HG03196 (cell line): ENCODE measurements at regions not wholly inside any gene's neighbourhood (a gene's known extent, or its start where the extent isn't known, plus 50 kb on each side); places are given as distances from the start of the nearest gene placed in this dataset.
"Not testable (repeated sequence)": the region's sequence is repeated elsewhere in the genome, so short reads cannot be mapped to it uniquely, and the experiment has no call there.

ENCODE experiments used
- ATAC-seq: cut with Tn5 transposase; IDR thresholded peaks from one replicate; pipeline ENCODE4 v1.9.1; 2021; ENCODE audit not compliant: unreplicated experiment

DNA sequence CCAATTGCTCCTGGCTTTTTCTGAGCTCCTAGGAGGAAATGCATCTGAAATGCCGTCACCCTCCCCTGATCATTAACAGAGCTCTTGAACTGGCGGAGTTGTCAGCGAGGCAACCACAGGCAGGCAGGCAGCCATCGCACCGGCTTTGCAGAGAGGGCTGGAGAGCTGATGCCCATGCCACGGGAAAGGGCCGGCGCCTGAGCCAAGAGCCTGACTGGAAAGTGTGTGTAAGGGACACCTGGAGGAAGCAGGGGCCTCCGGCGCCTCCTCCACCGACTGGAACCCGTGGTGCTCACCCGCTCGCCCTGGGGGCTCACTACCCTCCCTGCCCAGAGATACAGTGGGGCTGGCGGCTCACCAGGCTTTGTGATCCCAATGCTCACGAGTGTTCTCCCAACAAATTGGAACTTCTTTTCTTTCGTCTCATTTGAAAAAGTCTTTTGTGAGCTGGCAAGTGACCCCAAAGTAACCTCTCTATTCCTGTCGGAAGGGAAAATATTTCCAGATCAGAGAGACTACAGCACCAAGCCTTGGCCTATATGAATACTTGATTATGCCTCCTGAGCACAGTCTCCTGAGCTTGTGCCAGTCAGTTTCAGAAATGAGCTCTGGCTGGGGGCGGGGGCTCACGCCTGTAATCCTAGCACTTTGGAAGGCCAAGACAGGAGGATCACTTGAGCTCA is 97.7 kb upstream of the SLC25A33 start:
- no peak for ATAC-seq

DNA sequence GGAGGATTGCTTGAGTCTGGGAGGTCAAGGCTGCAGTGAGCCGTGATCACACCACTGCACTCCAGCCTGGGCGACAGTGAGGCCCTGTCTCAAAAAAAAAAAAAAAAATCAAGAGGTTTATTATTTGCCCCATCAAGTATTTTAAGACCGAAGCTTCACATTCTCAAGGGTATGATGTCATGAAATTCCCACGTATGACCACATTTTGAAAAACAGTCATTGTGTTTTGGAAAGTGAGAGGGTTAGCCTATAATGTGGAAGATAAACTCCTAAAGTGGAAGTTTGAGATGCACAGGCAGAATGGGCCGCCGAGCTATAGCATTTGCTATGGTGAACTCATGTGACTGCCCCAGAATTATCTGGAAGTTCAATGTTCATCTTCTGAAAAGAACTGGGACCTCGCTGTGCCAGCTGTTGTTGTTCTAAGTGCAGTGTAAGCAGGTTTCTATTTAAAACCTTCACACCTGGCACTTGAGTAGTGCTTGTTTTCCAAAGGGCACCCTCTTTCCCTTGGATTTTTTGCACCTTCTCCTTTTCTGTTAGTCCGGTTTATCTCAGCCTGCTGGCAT is 96.9 kb upstream of the SLC25A33 start:
- no peak for ATAC-seq

DNA sequence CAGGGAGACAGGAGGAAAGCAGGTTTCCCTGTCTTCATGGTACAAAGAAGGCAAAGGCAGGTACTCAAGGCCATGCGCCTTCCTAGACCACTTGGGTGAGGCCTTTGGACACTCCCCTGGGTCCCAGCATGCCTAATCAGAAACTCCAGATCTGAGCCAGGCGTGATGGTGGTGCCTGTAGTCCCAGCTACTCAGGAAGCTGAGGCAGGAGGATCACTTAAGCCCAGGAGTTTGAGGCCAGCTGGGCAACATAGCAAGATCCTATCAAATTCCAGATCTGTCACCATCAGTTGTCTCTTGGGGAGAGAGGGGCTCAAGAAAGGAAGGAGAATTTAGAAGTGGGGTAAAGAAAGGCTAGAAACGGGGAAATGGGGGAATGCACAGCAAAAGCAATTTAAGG is 96.3 kb upstream of the SLC25A33 start:
- no peak for ATAC-seq

DNA sequence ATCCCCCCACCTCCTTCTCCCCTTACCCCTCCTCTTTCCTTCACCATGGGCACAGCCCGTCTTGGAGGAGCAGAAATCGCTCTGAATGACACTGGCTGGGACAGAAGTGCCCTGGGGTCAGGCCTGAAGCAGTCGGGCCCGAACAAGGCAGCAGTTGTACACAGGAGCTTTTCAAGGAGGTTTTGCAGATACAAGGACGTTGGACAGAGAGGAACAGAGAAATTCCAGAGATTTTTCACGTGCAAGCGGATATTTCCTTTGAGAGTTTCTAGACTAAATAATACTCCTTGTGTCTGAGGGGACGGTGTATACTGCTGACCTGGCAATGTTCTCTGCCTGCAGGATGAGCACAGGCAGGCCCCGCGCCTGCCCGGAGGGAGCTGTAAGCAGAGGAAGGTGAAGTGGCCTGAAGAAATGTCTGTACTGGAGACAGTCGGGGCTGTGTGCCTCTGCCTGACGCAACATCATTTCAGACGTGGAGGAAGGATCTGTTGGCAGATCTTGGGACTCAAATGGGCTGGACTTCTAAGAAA is 95.3 kb upstream of the SLC25A33 start:
- ATAC-seq: no peak

DNA sequence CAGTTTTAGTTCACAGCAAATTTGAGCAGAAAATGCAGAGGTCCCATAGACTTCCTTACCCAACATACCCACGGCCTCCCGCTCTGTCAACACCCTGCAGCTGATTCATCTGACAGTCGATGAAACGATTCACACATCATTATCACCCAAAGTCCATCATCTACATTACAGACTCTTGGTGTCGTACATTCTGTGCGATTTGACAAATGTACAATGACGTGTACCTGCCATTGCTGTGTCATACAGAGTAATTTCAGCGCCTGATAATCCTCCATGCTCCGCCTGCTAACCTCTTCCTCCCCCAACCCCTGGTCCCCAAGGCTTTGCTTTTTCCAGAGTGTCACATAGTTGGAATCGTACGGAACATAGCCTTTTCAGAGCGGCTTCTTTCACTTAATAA is 94.7 kb upstream of the SLC25A33 start:
- ATAC-seq: no peak

DNA sequence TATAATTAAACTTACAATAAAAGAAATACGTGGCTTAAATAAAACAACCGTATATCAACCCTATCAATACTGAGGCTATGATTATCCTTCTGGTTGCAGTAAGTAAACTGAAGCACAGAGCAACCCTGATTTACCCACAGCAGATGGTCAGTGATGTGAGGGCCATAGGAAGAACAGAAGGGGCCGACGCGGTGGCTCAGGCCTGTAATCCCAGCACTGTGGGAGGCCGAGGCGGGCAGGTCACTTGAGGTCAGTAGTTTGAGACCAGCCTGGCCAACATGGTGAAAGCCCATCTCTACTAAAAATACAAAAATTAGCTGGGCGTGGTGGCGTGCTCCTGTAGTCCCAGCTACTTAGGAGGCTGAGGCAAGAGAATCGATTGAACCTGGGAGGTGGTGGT is 94.2 kb upstream of the SLC25A33 start:
- ATAC-seq: not testable (repeated sequence)

DNA sequence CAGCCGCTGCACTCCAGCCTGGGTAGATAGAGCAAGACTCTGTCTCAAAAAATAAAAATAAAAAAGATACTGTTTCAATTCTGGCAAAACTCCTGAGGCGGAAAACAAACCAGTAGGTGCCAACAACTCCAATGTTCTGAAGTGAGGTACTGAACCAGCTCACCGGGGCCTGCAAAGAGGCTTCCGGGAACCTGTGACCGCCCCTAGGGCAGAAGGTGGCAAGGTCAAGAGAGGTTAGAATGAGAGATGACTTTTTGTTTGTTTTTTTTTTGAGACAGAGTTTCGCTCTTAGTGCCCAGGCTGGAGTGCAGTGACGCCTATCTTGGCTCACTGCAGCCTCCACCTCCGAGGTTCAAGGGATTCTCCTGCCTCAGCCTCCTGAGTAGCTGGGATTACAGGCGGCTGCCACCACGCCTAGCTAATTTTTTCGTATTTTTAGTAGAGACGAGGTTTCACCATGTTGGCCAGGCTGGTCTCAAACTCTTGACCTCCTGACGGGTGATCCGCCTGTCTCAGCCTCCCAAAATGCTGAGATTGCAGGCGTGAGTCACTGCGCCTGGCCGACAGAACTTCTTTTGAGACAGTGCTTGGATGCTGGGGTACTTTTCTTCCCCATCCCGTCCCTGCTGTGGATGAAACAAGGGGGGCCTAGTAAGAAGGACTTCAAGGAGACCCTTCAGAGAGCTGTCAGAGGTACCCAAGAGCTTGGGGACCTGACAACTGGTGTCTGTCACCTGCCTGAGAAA is 91.9 kb upstream of the SLC25A33 start:
- ATAC-seq: no peak

DNA sequence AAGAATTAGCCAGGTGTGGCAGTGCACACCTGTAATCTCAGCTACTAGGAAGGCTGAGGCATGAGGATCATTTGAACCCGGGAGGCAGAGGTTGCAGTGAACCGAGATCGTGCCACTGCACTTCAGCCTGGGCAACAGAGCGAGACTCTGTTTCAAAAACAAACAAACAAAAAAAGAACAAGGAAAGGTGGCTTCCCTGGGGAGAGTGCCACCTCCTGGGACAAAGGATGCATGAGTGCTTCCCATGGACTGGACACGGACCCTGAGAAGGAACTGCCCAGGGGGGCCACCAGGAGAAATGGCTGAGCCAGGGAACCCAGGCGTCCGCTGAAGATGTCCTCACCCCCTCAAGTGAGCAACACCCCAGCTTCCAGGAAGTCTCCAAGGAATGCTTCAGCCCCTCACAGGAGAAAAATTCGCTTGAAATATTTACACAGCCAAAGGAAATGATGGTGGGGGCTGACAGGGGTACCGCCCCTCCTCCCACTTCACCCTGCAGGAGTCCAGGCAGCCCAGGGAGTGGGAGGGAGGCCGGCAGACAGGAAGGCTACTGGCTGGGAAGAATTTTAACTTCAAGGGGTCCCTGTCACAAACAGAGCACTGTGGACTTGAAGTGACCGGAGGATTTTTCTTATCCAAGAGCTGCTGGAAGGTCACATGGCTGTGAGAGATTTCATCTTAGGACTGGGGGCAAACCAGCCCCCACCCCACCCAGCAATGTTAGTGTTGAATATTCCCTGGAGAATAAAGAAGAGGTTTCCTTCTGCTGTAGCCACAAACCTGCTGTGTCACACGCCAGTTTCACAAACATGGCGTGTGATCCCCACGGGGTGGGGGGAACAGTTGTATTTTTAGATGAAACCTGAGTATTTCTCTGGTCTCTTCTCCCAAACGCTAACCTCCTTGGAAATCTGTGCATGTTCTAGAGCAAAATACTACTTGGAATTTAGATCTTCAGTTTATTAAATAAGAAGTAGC is 90.8 kb upstream of the SLC25A33 start:
- ATAC-seq: no peak

DNA sequence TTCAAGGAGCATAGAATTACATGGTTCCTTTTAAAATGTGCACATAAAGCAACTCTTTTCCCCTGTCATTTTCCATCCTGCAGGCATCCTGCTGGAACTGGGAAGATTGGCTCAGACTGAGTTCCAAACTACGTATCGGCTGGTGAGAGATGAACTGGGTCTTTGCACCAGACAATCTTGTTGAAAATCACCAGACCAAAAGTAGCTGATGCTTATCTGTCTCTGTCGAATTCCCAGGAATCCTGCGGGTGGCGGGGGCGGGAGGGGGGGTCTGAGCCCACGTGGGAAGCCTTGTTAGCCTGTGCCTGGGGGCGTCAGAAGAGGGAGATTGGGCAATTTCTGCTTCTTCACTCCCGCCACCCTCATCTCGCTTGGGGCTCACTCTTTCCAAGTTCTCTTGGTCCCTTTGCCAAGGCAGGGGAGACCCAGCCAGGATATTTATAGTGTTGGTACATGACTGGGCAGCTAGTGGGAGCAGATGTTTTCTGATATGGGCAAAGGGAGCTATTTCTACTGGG is 90.1 kb upstream of the SLC25A33 start:
- no peak for ATAC-seq

DNA sequence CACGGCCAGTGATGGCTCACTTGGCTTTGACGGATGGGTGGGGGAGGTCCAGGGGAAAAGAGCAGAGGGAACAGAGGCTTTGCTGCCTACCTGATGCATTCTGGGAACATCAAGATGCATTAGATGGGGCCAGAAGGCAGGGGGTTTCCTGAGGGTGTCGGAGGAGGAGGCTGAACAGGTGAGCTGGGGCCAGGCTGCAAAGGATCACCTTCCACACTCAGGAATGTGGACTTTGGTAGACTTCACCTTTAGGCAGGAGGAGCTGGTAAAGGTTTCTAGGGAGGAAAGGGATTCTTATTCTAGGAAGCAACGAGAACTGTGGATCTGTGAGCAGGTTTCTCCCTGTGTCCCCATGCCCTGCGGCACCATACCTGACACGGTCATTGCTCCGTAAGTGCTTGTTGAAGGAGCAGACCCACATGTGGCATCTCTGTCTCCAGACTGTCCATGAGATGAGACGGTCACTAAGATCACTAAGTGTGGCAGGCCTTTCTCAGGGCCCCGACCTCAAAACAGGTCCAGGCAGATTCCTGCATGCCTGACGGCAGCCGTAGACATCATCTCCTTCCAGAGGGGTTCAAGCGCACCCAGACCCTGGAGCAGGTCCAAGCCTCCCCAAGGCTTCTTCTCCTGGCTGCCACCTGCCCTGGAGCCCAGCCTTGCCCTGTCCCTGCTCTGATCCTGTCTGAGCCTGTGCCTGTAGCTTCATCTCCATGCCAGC is 89.1 kb upstream of the SLC25A33 start:
- no peak for ATAC-seq

DNA sequence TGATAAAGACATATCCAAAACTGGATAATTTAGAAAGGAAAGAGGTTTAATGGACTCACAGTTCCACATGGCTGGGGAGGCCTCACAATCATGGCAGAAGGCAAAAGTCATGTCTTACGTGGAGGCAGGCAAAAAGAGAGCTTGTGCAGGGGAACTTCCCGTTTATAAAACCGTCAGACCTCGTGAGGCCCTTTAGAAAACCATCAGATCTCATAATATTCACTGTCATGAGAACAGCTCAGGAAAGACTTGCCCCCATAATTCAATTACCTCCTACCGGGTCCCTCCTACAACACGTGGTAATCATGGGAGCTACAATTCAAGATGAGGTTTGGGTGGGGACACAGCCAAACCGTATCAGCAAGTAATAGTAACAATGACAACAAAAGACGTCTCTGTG is 88.2 kb upstream of the SLC25A33 start:
- no peak for ATAC-seq

DNA sequence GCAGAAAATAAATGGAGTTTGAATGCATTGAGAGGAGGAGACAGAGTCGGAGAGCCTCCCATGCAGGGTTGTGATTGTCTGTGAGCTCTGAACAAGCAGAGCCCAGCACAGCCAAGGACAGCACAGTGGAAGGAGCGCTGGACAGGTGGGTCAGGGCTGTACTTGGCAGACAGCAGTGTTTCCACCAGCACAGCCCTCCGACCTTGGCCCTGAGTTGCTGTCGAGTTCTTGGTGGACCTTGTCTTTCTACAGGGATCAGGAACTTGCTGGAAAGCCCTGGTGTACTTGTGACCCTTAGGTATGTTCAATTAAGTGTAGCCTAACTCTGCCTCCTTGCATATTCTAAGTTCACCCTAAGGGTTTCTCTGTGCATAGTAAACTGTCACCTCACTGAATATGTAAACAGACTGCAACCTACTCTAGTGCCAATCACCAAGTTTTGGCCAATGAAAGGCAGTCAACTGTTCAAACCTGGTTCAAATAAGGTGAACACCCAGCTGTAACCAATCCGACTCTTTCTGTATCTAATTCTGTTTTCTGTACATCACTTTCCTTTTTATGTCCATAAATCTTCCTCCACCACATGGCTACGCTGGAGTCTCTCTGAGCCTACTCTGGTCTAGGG is 86.6 kb upstream of the SLC25A33 start:
- no peak for ATAC-seq

DNA sequence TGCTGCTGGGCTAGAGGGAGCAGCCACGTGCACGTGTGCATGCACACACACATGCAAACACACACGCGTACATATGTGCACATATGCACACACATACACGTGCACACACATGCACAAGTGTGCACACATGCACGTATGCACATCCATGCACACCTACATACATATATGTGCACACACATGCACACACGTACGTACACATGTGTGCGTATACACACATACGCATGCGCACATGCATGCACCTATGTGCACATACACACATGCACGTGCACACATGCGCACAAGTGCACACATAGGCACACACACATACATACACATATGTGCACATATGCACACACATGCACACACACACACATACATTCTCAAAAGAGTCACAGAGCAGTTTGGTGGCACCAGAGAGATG is 85.9 kb upstream of the SLC25A33 start:
- no peak for ATAC-seq

DNA sequence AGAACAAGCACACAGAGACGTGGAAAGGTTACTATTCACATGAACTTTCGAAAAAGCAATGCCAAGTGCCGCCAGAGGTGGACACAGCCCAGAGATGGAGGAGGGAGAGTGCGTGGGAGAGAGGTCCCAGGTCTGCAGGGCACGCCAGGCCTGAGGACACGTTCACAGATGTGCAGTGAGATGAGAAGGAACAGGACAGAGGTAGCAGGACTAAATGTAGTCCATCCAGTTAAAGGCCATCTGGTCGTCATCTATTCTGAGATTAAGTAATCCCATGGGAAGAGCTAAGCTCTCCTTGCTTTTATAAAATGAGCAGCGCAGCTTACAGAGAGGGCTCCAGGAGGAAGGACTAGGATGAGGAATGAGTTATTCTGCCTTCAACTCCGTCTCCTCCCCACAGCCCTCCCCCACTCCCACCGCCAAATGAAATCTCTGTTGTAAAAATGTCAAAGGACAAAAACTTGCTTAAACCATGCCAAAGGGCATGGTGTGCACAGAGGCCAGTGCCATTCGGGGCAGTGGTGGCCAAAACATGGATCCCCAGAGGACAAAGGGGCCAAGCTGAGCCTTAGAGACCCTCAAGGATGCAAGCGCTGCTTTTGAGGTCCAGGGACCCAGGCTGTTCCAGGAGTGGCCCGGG is 85.4 kb upstream of the SLC25A33 start:
- no peak for ATAC-seq

DNA sequence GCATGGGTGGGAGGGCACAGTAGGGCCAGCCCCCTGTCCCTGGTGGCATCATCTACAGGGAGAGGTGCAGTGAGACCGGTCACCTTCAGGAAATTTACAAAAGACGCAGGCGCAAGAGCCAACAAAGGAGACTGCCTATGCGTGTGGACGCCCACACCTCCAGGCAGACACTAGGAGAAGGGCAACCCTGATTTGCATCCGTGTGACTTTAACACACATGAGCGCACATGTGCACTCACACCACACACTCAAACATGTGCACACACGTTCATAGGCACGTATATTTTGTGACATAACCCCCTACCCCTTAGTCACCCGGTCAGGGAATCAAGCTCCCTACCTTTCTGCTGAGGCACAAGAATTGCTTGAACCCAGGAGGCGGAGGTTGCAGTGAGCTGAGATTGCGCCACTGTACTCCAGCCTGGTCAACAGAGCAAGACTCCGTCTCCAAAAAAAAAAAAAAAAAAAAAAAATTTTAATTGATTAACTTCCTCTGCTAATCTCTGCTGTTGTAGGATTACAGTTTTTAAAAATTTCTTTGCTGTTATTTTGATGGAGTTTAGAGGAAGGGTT is 84.7 kb upstream of the SLC25A33 start:
- no peak for ATAC-seq

DNA sequence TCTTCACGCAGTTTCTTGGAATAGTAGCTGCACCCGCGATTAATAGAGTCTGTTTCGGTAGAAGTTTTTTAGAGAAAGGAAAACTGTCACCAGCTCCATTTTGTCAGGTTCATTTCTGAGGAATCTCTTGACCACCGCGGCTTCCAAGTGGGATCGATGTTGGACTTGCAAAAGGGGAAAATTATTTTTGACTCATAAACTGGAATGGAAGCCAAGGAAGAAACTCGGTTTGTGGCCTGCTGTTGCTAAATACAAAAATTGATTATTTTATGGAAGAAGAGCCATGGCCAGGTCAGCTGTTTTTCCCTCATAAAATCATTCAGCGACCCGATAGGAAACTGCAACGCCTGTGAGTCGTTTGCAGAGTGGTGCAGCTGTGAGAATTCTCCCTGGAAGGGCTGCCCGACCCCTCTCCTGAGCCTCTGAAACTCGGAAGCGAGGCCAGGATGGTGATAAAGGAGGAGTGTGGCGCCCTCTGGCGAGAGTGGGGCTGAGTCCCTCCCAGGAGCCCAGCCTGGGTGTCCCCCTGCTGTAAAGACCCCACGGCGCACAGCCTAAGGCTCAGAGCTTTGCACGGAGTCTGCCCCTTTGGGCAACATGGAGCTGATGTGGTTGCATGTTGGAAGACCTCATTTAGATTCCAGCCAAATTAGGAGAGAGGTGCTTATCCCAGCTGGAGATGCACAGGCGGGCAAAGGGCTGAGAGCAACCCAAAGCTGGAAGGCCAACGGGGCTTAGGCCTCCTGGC is 83.6 kb upstream of the SLC25A33 start:
- ATAC-seq: no peak

DNA sequence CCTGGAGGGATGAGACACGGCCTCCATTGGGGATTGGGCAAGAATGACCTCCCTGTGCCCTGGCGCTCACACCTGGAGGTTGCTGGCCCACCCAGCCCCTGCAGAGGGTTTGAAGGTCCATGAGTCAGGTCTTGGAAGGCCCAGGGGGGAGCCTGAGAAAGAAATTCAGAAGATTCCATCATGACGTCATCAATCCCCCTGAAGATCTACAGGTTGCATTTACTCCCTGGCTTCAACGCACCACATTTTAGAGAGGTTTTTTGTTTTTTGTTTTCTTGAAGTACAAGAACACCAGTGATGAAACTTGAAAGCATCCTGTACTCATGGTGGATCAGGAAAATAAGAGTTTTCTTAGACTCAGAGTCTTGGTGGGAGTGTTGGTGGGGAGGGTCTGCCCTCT is 82.4 kb upstream of the SLC25A33 start:
- no peak for ATAC-seq

DNA sequence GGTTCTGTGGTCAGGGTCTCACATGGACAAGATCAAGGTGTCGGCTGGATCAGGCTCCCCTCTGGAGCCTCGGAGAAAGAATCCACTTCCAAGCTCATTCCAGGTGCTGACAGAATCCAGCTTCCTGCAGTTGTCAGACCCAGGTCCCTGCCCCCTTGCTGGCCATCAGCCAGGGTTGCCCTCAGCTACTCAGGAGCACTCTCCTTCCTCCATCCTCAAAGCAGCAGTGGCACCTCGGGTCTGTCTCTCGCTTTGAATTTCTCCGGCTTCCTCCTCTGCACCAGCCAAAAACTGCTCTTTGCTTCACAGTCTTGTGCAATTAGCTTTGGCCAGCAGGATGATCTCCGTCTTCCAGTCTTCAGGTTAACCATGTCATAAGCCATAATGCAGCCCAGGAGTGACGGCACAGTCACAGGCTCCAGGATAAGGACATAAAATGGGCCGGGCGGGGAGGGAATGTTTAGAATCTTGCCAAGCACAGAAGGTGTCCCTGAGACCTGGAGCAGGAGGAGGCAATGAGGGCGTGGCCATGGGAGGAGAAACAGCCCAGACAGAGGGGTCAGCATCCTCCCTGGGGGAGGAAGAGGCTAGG is 79.4 kb upstream of the SLC25A33 start:
- no peak for ATAC-seq
